ENCODE measurements at regions not wholly inside any gene's neighbourhood (a gene's known extent, or its start where the extent isn't known, plus 50 kb on each side); places are given as distances from the start of the nearest gene placed in this dataset.

- H4K91ac ChIP-seq (ENCODE audit: insufficient read length, low read depth, low read length): no peak overlapping the region
- H2BK20ac ChIP-seq (ENCODE audit: low read depth, low read length, poor library complexity, severe bottlenecking): no peak overlapping the region
- H3K23ac ChIP-seq (ENCODE audit: insufficient read length, low read depth, low read length): no peak overlapping the region
- no CpG with 5 or more reads among the region's 6 CpGs for WGBS (ENCODE audit: extremely low coverage, insufficient read length, low lambda C conversion rate)
- no peak overlapping the region for H3K4me2 ChIP-seq (ENCODE audit: insufficient read depth, insufficient read length, low read length)
- H2BK12ac ChIP-seq (ENCODE audit: insufficient read length, low read depth, low read length): no peak overlapping the region
- H2BK120ac ChIP-seq (ENCODE audit: low read depth, low read length, poor library complexity, severe bottlenecking): no peak overlapping the region
- H3K4me3 Mint-ChIP-seq: no peak overlapping the region
- H3K23me2 ChIP-seq (ENCODE audit: insufficient read length, low read depth, low read length, poor library complexity, severe bottlenecking): no peaks in the 10 kb centered on the region
- peaks cover 10 to 15% of the 10 kb centered on the region in 2 experiments for H3K4me1 Mint-ChIP-seq
- no peaks in the 10 kb centered on the region for H3K27me3 ChIP-seq (ENCODE audit: insufficient read depth, low read length)
- DNase-seq: no peak
- no peaks in the 10 kb centered on the region for H3K79me2 ChIP-seq (ENCODE audit: insufficient read depth, low read length)
- no peaks in the 10 kb centered on the region; the same call in none of the 2 replicates for H3K27me3 Mint-ChIP-seq (ENCODE audit: low read depth)
- no peaks in the 10 kb centered on the region for H3K79me1 ChIP-seq (ENCODE audit: insufficient read depth, low read depth, low read length, poor library complexity, severe bottlenecking)
- H3T11ph ChIP-seq (ENCODE audit: low read length): no peak overlapping the region
- H3K36me3 Mint-ChIP-seq (ENCODE audit: insufficient read depth in 1 of 3, low read depth in 3 of 3): peaks cover 0 to 8% (median 0%) of the 10 kb centered on the region in 3 experiments; a peak in 4 of 7 replicates
- H3K56ac ChIP-seq (ENCODE audit: insufficient read length, low read depth, low read length): no peak overlapping the region
- H3K9ac ChIP-seq (ENCODE audit: extremely low read depth, insufficient read length, low read length): no peak overlapping the region
- H3K9me3 Mint-ChIP-seq: peaks cover 5% of the 10 kb centered on the region in 2 experiments; a peak in 4 of 5 replicates
- H2AK5ac ChIP-seq (ENCODE audit: insufficient read length, low read length): no peak overlapping the region
- H3K4me1 ChIP-seq (ENCODE audit: insufficient read depth, low read length): peaks cover 2% of the 10 kb centered on the region; the same call in 1 of the 2 replicates
- peaks cover 5% of the 10 kb centered on the region for H3K9me3 ChIP-seq (ENCODE audit: control insufficient read depth, low read depth, low read length)
- no peak overlapping the region for H4K5ac ChIP-seq (ENCODE audit: insufficient read length, low read depth, low read length)
- H4K8ac ChIP-seq (replicated peaks; ENCODE audit: insufficient read length, low read depth, low read length): no peak overlapping the region
- H2BK5ac ChIP-seq (ENCODE audit: insufficient read length, low read length): no peak overlapping the region
- no peak overlapping the region for H3K4ac ChIP-seq (ENCODE audit: low read depth, low read length)
- H2BK15ac ChIP-seq (ENCODE audit: low read depth, low read length): no peak overlapping the region
- no peak overlapping the region for H2AFZ ChIP-seq (ENCODE audit: low read length)
- no peak overlapping the region for H3K14ac ChIP-seq (ENCODE audit: insufficient read depth, low read length)
- H4K20me1 ChIP-seq (ENCODE audit: control insufficient read depth, insufficient read depth, insufficient read length): no peaks in the 10 kb centered on the region
- no peak for TF ChIP-seq CTCF (conservative IDR thresholded peaks at IDR 0.05)
- no peak overlapping the region for H3K27ac ChIP-seq (ENCODE audit: insufficient read length, low read depth, low read length)
- no peak overlapping the region; a peak in 1 of 7 replicates for H3K27ac Mint-ChIP-seq
- H3K18ac ChIP-seq (ENCODE audit: insufficient read length, low read depth, low read length): no peak overlapping the region
Measured at GRCh38 chr5:14006823-14007520, 62.5 kb upstream of the DNAH5 start.

All from H9 (cell line).